Rectal smooth muscle tissue (tissue), 1 donor: ENCODE measurements at regions not wholly inside any gene's neighbourhood (a gene's known extent, or its start where the extent isn't known, plus 50 kb on each side); places are given as distances from the start of the nearest gene placed in this dataset.

ENCODE experiments used
- H3K27ac ChIP-seq: one replicate; pipeline ENCODE4 v1.7.0; 2013; ENCODE audit warnings: low read depth, low read length, inconsistent platforms
- H3K27me3 ChIP-seq: one replicate; pipeline ENCODE4 v1.7.0; 2013; ENCODE audit warnings: low read length; ENCODE audit not compliant: control insufficient read depth, insufficient read depth
- H3K36me3 ChIP-seq: one replicate; pipeline ENCODE4 v1.7.0; 2013; ENCODE audit warnings: low read length; ENCODE audit not compliant: control insufficient read depth, insufficient read depth
- H3K4me1 ChIP-seq: one replicate; pipeline ENCODE4 v1.7.0; 2013; ENCODE audit warnings: low read length; ENCODE audit not compliant: control insufficient read depth, insufficient read depth
- H3K4me3 ChIP-seq: one replicate; pipeline ENCODE4 v1.7.0; 2013; ENCODE audit warnings: low read length
- H3K9ac ChIP-seq: one replicate; pipeline ENCODE4 v1.7.0; 2013; ENCODE audit warnings: low read length

DNA sequence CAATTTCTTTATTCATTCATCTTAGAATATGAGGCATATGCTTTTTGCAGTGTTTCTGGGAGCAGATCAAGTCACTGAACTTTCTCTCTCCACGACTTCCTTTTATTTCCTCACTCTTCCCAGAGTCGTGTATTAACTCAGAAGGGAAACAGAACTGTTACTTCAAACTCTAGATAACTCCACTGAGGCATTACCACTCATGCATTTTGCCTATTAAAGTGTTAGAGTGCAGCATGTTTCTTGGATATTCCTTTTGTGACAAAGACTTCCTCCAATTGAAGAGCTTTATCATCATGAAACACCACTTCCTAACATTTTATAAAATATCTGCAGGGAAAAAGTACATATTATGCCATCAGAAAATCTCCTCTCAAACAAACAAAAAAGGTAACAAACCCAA, 797.4 kb upstream of the COBL start:
- Histone ChIP-seq H3K27me3 (no peaks in the 10 kb centered on the region), H3K4me3 (no peak overlapping the region), H3K4me1 (no peaks in the 10 kb centered on the region), H3K36me3 (no peaks in the 10 kb centered on the region), H3K27ac (no peak overlapping the region), H3K9ac (no peak overlapping the region)

DNA sequence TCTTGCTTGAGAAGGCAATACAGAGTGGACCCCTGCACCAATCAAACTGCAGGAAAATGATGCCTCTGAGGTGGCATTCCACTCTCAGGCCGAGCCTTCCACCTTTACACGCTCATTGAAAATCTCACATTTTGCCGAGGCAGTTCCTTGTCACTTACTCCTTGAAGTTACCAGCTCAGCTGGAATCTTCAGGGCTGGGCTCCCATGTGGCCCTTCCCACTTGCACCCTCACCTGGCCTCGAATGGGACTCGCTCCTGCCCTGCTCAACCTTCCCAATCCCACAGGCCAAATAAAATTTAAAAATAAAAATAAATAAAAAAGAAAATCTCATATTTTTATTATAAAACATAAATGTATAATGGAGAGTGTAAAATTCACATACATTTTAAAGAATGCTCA, 790.7 kb upstream of the COBL start:
- Histone ChIP-seq H3K36me3 (no peaks in the 10 kb centered on the region), H3K4me1 (no peaks in the 10 kb centered on the region), H3K27me3 (no peaks in the 10 kb centered on the region), H3K4me3 (no peak overlapping the region), H3K9ac (no peak overlapping the region), H3K27ac (no peak overlapping the region)

DNA sequence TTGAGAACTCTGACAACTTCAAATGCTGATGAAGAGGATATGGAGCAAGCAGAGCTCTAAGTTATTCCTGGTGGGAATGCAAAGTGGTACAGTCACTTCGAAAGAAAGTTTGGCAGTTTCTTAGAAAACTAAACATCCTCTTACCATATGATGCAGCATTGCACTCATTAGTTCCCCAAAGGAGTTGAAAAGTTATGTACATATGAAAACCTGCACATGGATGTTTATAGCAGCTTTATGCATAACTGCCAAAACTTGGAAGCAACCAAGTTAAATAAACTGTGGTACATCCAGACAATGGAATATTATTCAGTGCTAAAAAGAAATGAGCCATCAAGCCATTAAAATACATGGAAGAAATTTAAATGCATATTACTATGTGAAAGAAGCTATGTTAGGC, 779.3 kb upstream of the COBL start:
- Histone ChIP-seq H3K4me3 (no peak overlapping the region), H3K4me1 (no peaks in the 10 kb centered on the region), H3K9ac (no peak overlapping the region)

DNA sequence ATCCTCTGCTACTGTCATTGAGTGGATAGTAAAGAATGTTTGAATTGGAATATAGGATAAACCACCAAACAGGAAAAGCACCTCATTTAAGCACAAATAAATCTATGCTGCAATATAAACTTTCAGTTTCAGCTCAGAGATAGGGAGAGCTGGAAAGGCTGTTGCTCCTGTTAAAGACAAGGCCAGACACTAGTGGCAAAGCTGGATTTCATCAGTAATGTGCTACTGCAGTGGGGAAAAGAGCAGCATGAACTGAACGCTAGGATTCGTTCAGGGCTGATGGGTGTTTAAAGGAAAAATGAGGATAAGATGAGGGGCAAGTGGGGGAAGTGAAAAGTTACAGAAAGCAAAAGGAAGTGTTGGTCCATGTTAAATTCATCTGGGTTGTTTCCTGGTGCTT, 775.4 kb upstream of the COBL start:
- H3K4me3 ChIP-seq: no peak overlapping the region
- H3K27ac ChIP-seq: no peak overlapping the region
- H3K9ac ChIP-seq: no peak overlapping the region
- H3K36me3 ChIP-seq: no peaks in the 10 kb centered on the region
- no peaks in the 10 kb centered on the region for H3K27me3 ChIP-seq
- H3K4me1 ChIP-seq: no peaks in the 10 kb centered on the region

More for the DNA sequence above, 779.3 kb upstream of the COBL start:
- Histone ChIP-seq H3K36me3 (no peaks in the 10 kb centered on the region), H3K27me3 (no peaks in the 10 kb centered on the region), H3K27ac (no peak overlapping the region)

DNA sequence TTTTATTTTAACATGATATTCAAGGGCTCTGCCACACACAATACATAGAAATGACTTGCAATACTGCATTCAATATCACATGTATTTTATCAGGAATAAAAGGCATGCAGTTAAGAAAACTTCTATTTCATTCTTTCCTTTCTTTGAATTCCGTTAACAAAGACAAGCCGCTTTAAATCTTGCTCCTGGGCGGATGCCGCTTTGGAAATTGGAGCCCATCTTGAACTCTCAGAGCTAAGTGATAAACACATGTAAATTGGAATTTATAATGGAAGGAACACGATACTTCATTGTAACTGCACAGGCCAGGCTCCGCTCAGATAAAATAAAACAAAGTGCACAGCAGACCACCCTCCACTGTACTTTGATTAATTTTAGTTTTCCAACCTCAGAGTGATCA, 774.5 kb upstream of the COBL start:
- Histone ChIP-seq H3K4me3 (no peak overlapping the region), H3K9ac (no peak overlapping the region), H3K36me3 (no peaks in the 10 kb centered on the region), H3K4me1 (no peaks in the 10 kb centered on the region), H3K27ac (no peak overlapping the region), H3K27me3 (no peaks in the 10 kb centered on the region)

DNA sequence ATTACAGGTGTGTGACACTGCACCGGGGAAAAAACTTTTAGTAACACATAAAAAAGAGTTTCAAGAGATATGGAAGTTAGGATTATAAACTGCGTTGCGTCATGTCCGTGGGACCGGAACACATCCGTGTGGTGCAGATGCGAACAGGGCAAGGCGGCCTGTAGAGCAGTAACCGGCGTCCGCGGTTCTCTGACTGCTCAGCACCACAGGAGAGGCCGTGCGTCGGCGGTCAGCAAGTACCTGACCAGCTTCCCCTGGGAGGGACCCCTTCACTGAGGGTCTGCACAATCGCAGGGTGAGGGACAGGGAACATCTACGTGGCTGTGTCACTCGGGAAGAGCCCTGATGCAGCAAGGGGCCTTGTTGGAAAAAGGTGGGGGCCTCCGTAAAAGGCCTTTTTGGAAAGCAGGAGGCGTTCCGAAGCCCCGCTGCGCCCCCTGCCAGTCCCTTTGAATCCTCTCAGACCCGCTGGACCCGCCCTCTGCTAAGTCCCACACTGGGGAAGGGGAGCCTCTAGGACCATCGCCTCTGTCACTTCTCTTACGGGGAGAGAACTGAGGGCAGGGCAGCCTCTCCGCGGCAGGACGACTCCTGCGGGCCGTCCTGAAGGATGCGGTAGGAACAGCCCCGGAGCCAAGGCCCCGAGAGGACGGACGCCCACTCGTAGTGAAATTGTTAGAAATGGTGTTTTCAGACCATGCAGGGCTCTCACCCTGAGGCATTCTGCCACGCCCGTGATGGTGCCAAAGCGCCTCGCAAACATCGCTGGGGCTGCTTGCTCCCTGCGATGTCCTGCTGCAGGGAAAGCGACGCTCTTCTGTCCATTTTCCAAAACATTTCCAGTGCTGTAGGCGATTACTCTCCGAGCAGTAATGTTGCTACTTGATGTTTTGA, 771.6 kb upstream of the COBL start:
- Histone ChIP-seq H3K27ac (no peak overlapping the region), H3K4me3 (peak overlapping the region; percentile 46), H3K27me3 (no peaks in the 10 kb centered on the region), H3K4me1 (no peaks in the 10 kb centered on the region), H3K36me3 (no peaks in the 10 kb centered on the region), H3K9ac (no peak overlapping the region)

DNA sequence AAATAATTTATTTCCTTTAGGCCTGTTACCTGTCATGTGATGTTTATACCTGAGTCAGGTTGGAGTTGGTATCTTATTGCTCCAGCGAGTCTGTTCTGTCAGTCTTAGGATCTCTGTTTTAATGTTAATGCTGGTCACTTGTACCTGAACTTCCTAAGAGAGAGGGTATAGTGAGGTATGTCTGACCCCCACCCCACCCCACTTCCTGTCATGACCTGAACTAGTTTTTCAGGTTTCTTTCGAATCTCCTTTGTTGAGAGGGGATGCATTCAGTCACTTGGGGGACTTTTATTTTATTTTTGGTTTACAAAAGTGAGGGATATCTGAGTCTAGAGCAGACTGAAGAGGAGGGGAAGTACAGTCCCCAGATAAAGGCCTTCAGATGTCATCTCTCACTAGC, 769.0 kb upstream of the COBL start:
- Histone ChIP-seq H3K4me3 (no peak overlapping the region), H3K27me3 (no peaks in the 10 kb centered on the region), H3K9ac (no peak overlapping the region)

DNA sequence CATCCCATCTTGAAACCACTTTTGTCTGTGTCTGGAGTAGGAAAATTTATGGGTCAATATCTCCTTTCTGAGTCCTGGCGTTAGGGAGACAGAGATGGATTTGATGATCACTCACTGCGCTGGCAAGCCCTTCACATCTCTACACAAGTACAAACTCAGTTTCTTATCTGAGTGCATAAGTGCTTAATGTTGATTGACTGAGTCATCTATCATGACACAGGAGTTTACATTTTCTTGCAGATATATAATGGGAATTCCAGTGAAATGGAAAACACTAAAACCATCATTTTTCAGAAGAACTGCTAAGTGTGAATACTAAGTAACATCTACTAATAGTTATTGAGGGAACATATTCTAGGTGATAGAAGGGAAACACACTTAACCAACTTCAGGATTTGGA, 763.9 kb upstream of the COBL start:
- H3K27ac ChIP-seq: no peak overlapping the region
- H3K9ac ChIP-seq: no peak overlapping the region
- H3K36me3 ChIP-seq: no peaks in the 10 kb centered on the region
- no peak overlapping the region for H3K4me3 ChIP-seq
- H3K27me3 ChIP-seq: no peaks in the 10 kb centered on the region
- H3K4me1 ChIP-seq: no peaks in the 10 kb centered on the region

More for the DNA sequence above, 769.0 kb upstream of the COBL start:
- H3K4me1 ChIP-seq: no peaks in the 10 kb centered on the region
- no peaks in the 10 kb centered on the region for H3K36me3 ChIP-seq
- H3K27ac ChIP-seq: no peak overlapping the region

DNA sequence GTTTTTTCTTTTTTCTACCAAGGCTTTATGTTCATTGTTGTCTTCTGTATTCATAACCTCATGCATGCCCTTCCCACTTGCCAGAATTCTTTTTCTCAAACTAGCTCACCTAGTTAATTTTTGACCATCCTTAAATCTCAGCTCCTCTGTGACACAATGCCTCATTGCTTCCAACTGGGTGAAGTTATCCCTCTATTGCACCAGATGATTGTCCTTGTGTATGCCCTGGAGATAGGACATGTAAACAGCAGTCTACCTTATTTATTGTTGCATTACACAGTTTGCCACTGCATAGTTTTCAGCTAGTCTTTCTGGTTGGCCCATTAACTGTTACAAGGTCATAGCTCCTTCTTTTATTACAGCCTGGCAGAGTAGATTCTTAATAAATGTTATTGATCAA, 763.1 kb upstream of the COBL start:
- Histone ChIP-seq H3K27ac (no peak overlapping the region), H3K9ac (no peak overlapping the region), H3K36me3 (no peaks in the 10 kb centered on the region), H3K4me1 (no peaks in the 10 kb centered on the region), H3K27me3 (no peaks in the 10 kb centered on the region), H3K4me3 (no peak overlapping the region)

DNA sequence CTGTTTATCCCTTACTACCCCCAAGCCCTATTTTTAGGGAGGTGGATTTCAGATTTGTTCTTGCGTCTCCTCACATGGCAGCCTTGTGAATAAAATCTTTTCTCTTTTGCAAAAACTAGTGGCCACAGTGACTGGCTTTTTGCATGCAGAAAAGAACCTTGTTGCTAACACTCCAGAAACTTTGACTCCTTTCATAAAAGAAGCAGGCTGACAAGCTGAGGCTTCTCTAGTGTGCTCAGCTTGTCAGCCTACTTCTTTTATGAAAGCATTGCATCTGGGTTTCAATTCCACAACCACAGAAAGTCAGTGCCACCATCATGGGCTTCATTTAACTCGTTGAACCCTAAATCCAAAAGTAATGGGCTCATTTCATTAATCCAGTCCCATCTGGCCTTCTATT, 761.0 kb upstream of the COBL start:
- no peak overlapping the region for H3K9ac ChIP-seq
- H3K4me3 ChIP-seq: no peak overlapping the region
- no peak overlapping the region for H3K27ac ChIP-seq
- H3K4me1 ChIP-seq: no peaks in the 10 kb centered on the region
- no peaks in the 10 kb centered on the region for H3K36me3 ChIP-seq
- no peaks in the 10 kb centered on the region for H3K27me3 ChIP-seq

DNA sequence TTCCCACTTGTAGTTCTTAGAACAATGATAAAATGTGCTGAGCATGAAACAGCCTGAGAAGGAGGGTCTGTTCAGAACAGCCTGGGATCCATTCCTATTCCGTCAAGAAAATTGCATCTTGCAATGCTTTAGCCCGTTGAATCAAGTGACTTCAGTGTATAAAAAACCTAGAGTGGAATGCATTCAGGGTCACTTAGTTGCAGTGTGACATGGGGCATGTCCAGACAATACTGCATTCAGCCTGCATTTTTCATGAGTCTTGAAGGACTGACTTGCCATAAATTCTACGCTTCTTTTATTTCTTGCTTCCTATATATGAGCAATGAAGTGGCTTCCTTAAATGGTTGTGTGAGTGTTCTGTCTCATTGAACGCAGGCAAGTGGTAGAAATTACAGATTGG, 758.3 kb upstream of the COBL start:
- no peaks in the 10 kb centered on the region for H3K4me1 ChIP-seq
- no peak overlapping the region for H3K9ac ChIP-seq
- no peak overlapping the region for H3K4me3 ChIP-seq

DNA sequence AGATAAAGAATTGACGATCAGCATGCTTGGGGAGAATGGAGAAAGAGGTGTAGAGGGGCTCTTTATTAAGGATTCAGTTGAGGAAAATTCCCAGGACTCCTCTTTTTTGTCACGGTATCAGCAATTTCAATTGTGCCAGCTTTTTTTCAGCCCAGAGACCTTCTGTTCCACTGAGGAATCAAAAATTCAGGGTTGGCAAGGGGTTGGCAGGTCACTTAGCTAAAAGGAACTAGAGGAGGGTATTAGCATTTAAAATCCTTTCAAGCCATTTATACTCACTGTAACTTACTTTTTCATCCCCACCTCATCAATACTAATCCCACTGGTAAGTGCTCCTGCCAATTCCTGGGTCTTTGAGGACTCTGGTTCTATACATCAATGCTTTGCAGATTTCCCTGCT, 757.5 kb upstream of the COBL start:
- no peak overlapping the region for H3K4me3 ChIP-seq
- H3K4me1 ChIP-seq: no peaks in the 10 kb centered on the region
- H3K27me3 ChIP-seq: no peaks in the 10 kb centered on the region
- no peak overlapping the region for H3K9ac ChIP-seq
- no peaks in the 10 kb centered on the region for H3K36me3 ChIP-seq
- H3K27ac ChIP-seq: no peak overlapping the region

More for the DNA sequence above, 758.3 kb upstream of the COBL start:
- no peaks in the 10 kb centered on the region for H3K27me3 ChIP-seq
- H3K27ac ChIP-seq: no peak overlapping the region
- no peaks in the 10 kb centered on the region for H3K36me3 ChIP-seq

DNA sequence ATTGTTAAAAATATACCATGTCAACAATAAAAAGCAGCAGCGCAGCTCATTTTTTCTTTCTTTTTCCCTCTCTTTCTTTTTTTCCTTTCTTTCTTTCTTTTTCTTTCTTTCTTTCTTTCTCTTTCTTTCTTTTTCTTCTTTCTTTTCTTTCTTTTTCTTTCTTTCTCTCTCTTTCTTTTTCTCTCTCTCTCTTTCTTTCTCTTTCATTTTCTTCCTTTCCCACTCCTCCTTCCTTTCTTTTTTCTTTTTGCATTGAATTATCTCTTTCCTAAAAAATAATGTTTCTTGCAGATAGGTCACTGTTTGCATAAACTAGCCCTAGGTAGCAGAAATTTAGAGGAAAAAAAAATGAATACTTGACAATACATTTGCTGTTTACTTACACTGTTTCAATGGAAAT, 755.1 kb upstream of the COBL start:
- H3K4me3 ChIP-seq: no peak overlapping the region
- H3K9ac ChIP-seq: no peak overlapping the region
- H3K27ac ChIP-seq: no peak overlapping the region
- no peaks in the 10 kb centered on the region for H3K27me3 ChIP-seq
- H3K36me3 ChIP-seq: no peaks in the 10 kb centered on the region
- no peaks in the 10 kb centered on the region for H3K4me1 ChIP-seq
